NCI-H526 (cell line): ENCODE measurements at regions not wholly inside any gene's neighbourhood (a gene's known extent, or its start where the extent isn't known, plus 50 kb on each side); places are given as distances from the start of the nearest gene placed in this dataset.

ENCODE experiments used
- DNase-seq, 2 experiments: peaks; one replicate each; lab custom pipeline; 2025; lab: John Stamatoyannopoulos, UW

DNA sequence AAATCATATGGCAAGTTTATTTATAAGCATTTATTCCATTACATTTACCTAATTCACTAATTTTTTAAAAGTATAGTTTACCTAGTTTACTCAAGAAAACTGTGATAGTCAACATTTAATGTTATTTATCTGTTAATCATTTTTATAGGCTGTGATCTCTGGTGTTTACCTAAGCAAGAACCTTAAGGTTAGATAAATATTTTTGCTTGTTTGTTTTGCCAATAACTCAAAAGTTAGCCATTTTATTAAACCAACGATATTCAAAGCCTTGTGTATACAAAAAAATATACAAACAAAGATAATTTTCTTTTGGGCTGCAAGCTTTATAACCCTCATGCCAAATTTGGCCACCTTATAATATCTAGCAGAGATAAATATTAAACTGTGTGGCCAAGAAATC is 157.3 kb downstream of the SLCO1B3 start:
- DNase-seq = no peak

DNA sequence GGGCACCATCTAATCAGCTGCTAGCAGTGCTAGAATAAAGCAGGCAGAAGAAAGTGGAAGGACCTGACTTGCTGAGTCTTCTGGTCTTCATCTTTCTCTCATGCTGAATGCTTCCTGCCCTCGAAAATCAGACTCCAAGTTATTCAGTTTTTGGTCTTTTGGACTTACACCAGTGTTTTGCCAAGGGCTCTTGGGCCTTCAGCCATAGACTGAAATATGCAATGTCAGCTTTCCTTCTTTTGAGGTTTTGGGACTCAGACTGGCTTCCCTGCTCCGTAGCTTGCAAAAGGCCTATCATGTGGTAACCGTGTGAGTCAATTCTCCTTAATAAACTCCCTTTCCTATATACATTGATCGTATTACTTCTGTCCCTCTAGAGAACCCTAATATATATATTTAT is 159.3 kb downstream of the SLCO1B3 start:
- DNase-seq = no peak

DNA sequence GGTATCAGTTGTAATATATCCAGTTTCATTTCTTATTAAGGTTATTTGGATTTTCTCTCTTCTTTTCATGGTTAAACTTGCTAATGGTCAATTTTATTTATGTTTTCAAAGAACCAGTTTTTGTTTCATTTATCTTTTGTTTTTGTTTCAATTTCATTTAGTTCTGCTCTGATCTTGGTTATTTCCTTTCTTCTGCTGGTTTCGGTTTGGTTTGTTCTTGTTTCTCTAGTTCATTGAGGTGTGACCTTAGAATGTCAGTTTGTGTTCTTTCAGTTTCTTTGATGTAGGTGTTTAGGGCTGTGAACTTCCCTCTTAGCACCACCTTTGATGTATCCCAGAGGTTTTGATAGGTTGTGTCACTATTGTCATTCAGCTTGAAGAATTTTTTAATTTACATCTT is 145.6 kb upstream of the SLCO1B1 start:
- DNase-seq = no peak

DNA sequence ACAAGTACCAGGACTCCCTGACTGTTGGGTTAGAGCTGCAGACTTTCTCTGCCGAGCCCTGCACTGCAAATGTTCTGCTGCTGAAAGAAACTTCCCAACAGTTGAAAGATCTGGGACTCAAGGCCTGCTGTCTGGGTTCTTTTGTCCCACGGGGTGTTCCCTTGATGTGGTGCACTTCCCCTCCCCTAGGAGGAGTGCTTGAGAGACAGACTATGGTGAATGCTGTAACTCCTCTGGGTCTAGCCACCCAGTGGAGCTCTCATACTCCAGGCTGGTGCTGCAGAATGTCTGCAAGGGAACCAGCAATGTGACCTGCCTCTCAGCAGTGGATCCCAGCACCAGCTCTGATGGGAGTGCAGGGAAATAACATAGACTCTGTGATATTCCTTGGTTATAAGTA is 129.2 kb upstream of the SLCO1B1 start:
- DNase-seq = no peak

DNA sequence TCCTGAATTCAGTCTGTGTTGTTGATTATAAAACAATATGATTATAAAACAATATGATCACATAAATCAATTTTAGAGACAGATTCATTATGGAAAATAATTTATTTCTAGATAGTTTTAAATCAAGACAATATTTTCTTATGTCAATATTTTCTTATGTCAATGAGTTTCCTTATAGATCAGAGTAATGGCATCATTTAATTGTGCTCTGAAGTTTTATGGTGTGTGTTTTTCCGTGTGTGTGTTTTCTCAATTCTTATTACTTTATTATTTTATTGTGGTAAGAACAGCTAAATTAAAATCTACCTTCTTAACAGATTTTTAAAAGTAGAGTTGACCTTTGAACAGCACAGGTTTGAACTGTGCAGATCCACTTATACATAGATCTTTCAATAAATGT is 105.3 kb upstream of the SLCO1B1 start:
- DNase-seq = no peak

DNA sequence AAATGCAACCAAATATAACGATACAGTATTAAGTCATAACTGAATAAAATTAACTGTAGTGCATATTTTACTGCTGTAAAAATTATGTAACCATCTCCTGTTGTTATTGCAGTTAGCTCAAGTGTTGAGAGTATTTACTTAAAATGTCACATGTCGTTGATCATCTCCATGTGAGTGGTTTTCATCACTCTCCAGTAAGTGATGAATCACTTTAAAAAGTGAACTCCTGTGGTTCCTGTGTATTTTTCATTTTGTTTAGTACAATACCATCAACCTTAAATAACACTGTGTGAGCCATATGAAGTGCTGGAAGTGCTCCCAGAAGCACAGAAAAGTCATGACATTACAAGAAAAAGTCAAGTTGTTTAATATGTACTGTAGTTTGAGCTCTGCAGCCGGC is 104.7 kb upstream of the SLCO1B1 start:
- DNase-seq = no peak

DNA sequence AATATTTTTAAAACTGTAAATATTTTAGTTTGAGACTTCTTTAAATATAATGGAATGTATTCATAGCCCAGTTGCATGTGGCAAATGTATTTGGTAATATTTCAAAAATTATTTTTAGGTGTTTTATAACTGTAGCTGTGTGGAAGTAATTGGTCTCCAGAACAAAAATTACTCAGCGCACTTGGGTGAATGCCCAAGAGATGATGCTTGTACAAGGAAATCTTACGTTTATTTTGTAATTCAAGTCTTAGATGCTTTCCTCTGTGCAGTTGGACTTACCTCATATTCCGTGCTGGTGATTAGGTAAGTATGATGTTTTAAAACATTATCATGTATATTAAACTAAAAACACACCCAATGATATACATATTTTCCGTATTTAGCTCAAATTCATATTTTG is 76.7 kb upstream of the SLCO1B1 start:
- DNase-seq = no peak

DNA sequence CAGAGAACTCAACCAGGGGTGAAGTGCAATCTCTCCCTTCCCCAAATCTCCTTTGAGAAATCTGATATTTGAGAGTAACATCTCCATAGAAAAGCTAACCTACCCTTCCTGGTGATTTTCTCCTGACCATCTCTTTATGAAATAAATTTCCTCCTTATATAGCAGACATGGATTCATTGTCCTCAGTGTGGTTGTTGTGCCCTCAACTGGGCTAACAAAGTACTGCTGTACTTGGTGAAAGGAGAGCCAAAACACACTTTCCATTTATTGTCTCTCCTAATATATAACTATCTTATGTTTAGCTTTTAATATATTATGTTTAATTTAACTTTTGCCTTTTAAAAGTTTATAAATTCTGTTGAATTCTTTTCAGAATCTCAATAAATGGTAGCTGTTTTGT is 65.1 kb upstream of the SLCO1B1 start:
- DNase-seq = peak in 1 of 2 experiments; percentile 18

DNA sequence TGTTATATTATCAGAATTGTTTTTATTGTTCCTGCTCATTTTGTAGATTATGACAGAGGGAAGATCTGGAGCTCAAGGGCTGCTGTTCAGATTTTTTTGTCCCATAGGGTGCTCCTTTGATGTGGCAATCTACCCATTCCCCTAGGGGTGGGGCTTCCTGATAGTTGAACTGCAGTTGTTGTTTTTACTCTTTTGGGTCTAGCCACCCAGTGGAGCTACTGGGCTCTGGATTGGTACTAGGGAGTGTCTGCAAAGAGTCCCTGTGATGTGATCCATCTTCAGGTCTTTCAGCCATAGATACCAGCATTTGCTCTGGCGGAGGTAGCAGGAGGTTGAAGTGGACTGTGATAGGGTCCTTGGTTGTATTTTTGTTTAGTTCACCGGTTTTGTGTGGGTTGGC is 57.9 kb upstream of the SLCO1B1 start:
- DNase-seq = no peak

DNA sequence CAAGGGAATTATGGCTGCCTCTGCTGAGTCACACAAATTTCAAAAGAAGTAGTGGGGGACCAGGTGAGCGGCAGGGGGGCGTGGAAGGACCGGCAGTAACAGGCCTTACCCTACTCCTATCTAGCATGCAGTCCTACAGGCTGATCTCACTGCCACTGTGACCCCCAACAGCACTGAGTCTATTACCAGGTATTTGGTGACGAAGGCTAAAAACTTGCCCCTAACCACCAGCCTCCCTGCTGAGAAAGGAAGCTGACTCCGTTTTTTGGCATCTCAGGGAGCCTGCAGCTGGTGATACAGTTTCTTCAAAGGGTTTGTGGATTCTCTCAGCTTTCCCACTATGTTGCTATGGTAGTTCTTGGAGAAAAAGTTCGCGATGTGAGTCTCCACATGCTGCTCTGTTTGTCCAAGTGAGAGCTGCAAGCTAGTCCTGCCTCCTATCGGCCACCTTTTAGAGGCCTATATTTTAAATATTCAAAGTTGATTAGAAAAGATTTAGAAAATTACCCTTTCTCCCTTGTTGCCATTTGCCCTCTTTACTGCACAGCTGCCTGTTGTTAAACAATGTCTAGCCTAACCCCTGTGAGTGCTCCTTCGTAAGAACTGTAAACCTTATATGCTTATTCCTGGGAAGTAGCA is 57.1 kb upstream of the SLCO1B1 start:
- DNase-seq = no peak
